AG09319 (cell line): ENCODE measurements at regions not wholly inside any gene's neighbourhood (a gene's known extent, or its start where the extent isn't known, plus 50 kb on each side); places are given as distances from the start of the nearest gene placed in this dataset.

Experiments
- DNase-seq: peaks from one replicate; pipeline ENCODE4 v3.0.0-alpha.2; 2010; ENCODE audit warnings: low read depth; ENCODE audit errors: extremely low read depth
- CTCF ChIP-seq: IDR thresholded peaks from 2 replicates; pipeline ENCODE4 v1.5.1; 2011; ENCODE audit warnings: low read depth, mild to moderate bottlenecking, inconsistent platforms, low read length, moderate library complexity

- no peak for DNase-seq
- TF ChIP-seq CTCF: no peak
Measured at GRCh38 chr13:106996867-106997618, 429.1 kb upstream of the ARGLU1 start.

GRCh38 chr13:106990594-106990993 is 422.7 kb upstream of the ARGLU1 start:
- TF ChIP-seq CTCF: no peak
- DNase-seq: no peak

GRCh38 chr13:106989876-106990275 is 421.9 kb upstream of the ARGLU1 start:
- no peak for DNase-seq
- no peak for TF ChIP-seq CTCF

- no peak for DNase-seq
- TF ChIP-seq CTCF: no peak
Measured at GRCh38 chr13:106987427-106987785, 419.5 kb upstream of the ARGLU1 start.

- no peak for DNase-seq
- TF ChIP-seq CTCF: no peak
Measured at GRCh38 chr13:106986687-106987426, 418.9 kb upstream of the ARGLU1 start.

GRCh38 chr13:106986033-106986484 is 418.1 kb upstream of the ARGLU1 start:
- no peak for TF ChIP-seq CTCF
- no peak for DNase-seq

- DNase-seq: no peak
- TF ChIP-seq CTCF: no peak
Measured at GRCh38 chr13:106985481-106985880, 417.5 kb upstream of the ARGLU1 start.
